Stimulated activated CD8-positive, alpha-beta memory T cell treated with anti-CD3 and anti-CD28 coated beads, Interleukin-15, amount 100 ng/mL, for 24 hours (primary cell): ENCODE measurements at regions not wholly inside any gene's neighbourhood (a gene's known extent, or its start where the extent isn't known, plus 50 kb on each side); places are given as distances from the start of the nearest gene placed in this dataset.
"Not testable (repeated sequence)": the region's sequence is repeated elsewhere in the genome, so short reads cannot be mapped to it uniquely, and the experiment has no call there.

Source experiments
- DNase-seq: peaks from one replicate; pipeline ENCODE4 v3.0.0-alpha.2; 2020; ENCODE audit warnings: low read depth

DNA sequence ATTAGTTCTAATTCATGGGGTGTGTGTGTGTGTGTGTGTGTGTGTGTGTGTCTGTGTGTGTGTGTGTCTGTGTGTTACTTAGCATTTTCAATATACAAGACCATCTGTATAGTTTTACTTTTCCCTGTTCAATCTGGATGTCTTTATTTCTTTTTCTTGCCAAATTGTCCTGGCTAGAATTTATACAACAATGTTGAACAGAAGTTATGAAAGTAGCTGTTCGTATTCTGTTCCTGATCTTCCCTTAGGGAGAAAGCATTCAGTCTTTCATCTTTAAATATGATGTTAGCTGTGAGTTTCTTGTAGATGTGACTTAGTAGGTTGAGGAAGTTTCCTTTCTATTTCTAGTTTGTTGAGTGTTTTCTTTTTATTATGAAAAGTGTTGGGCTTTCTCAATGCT is 101.0 kb upstream of the ADRA1D start:
- no peak for DNase-seq

- no peak for DNase-seq
These were observed 95.6 kb upstream of the ADRA1D start for GRCh38 chr20:4344670-4345069.

DNA sequence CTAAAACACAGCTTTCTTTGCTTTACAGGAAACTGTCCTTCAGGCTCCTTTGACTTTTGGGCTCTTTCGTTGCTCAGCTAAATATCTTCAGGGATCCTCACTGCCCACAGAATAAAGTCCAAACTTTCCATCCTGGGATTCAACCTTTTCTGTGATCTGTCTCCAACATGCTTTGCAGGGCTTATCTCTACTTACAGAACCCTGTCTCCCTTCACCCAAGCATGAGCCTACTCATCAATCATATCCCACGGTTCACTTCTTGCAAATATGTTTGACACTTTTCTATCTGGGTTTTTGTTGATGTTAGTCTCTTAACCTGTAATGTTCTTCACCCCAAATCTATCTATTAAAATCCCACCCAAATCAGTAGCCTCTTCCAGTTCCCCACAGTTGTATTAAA is 93.5 kb upstream of the ADRA1D start:
- DNase-seq, result no peak

GRCh38 chr20:4341804-4342485 is 92.9 kb upstream of the ADRA1D start:
- DNase-seq, result no peak

- DNase-seq, result no peak
These were observed 86.6 kb upstream of the ADRA1D start for GRCh38 chr20:4335722-4336121.

- DNase-seq, result no peak
These were observed 83.2 kb upstream of the ADRA1D start for GRCh38 chr20:4332121-4332860.

DNA sequence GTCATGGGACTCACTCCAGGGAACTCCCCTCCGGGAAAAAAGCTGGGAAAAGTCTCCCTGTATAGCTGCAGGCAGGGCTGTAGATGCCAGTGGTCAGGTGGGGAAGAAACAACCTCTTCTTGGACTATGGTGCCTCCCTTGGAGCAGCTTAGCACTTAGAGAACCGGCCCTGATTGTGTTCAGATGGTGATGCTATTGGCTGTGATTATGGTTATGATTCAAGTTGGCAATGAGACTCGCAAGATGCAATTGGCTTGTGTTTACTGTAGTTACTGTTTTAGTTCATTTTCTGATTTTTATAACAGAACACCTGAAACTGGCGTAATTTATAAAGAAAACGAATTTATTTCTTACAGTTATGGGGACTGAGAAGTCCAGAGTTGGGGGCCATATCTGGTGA is 80.9 kb upstream of the ADRA1D start:
- no peak for DNase-seq

GRCh38 chr20:4329232-4329631 is 80.1 kb upstream of the ADRA1D start:
- DNase-seq, result no peak

DNA sequence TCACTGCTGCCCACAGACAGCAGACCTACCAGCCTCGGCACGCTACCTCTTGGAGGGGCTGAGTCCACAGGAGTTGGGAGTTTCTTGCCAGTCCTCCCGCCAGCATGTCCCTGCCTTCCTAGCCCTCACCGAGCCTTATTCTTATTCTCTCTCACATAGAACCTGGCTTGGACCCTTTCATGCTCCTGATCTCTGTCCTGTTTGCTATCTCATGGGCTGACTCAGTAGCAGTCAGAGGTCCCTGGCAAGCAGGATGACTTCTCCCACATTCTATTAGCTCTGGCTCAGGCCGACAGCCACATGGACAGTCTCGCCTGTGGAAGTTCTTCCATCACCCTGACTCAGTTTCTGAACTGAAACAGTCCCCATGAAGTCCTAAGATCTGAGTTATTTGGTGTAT is 79.5 kb upstream of the ADRA1D start:
- DNase-seq, result no peak

- no peak for DNase-seq
These were observed 78.9 kb upstream of the ADRA1D start for GRCh38 chr20:4327956-4328355.

- no peak for DNase-seq
These were observed 77.3 kb upstream of the ADRA1D start for GRCh38 chr20:4326195-4327065.

DNA sequence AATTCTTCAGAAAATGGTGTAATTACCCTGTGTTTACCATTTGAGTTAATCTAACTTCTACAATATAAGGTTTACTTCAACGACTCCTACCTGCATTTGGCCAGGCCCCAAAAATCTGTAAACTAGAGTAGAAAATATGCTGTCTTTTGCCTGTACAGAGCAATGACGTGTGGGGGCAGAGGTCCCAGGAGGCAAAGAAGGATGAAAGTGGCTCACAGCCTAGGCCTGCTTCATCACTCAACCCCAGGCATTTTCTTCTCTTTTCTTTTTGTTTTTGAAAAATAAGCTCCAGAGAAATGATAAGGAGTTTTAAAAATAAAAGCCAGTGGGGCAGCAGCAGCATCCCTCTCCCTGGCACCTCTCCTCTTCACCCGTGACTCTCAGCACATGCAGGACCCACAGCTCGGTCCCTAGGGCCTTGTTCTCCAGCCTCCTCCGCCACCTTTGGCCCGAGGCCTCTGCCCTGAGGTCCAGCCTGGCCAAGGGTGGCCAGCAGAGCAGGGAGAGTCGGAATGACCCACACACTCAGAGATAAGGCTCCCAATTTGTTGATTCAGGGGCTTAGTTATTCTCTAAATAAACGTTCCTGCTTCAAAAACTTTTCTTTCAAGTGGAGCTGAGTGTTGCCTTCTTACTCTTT is 76.6 kb upstream of the ADRA1D start:
- no peak for DNase-seq

DNA sequence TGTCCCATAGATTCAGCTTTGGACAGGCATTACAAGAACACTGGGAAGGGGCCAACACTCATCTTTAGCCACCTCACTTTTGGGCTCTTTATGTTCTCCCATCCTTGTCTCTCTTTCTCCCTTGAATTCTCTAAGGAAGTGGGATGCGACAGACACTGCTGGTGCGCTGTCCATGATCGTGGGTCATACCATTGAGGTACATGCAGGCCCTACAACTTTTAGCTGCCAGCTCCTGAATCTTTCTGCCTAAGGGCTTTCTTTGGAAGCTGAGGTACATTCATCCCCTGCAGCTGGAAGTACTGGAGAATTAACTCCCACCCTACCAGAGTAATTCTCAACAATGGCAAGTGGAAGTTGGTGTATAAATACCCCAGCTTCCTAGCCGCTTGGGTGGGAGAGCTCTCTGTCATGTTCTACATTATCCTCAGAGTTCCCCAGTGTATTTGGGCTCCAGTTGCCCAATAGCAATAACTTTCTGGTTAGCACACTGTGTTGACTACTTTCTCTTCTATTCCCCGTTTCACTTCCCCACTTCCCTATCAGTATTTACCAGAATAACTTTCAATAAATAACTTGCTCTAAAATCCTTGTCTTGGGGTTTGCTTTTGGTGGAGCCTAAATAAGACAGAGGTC is 75.6 kb upstream of the ADRA1D start:
- DNase-seq, result no peak

DNA sequence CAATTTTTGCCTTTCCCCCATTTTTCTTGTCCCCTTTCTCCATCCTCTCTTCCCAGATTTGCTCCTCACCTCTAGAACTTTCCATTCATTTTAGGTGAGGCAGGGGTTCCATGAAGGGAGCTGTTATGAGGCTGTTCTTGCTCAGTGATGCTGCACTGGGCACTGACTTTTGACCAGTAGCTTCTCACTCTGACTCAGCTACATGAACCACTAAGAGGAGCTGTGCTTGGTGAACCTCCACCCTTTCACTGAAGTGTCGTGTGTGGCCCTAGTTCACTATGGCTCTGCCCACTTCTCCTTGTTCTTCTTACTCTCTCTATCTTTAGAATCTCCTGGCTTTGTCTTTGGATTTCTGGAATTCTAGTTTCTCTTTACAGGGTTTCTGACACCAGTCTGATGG is 73.4 kb upstream of the ADRA1D start:
- no peak for DNase-seq

DNA sequence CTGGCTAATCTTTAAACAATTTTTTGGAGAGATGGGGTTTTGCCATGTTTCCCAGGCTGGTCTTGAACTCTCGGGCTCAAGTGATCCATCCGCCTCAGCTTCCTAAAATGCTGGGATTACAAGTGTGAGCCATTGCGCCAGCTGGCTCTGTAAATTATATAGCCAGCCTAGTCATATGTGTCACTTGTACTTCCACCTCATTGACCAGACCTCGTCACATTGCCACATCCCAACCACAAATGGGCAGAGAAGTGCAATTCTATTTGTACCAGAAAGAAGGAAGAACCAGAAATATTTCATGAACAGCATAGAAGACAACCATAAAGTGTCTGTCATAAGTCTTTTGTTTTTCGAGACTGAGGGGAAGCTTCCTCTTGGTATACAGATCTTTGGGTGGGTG is 71.2 kb upstream of the ADRA1D start:
- DNase-seq, result no peak

- DNase-seq, result no peak
These were observed 69.8 kb upstream of the ADRA1D start for GRCh38 chr20:4318891-4319290.

GRCh38 chr20:4310616-4311015 is 61.5 kb upstream of the ADRA1D start:
- DNase-seq, result not testable (repeated sequence)

GRCh38 chr20:4306206-4306605 is 57.1 kb upstream of the ADRA1D start:
- DNase-seq, result no peak

DNA sequence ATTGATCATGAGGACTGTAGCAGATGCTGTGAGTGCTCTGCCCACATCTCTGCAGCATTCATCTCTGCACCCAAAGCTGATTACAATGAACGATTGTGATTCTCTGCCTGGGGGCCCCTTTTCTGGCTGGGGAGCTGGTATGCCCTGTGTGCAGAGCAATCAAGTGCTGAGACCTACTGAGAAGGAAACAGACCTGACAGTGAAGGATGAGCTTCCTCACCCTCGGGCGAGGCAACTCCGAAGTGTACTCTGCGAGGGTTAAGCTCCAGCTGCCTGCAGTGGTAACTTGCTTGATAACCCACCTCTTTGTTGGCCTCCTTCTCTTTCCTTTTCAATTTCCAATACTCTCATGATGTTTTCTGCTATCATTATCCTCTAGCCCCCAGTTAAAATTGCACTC is 56.0 kb upstream of the ADRA1D start:
- DNase-seq, result no peak

- no peak for DNase-seq
These were observed 55.5 kb upstream of the ADRA1D start for GRCh38 chr20:4304601-4305000.

DNA sequence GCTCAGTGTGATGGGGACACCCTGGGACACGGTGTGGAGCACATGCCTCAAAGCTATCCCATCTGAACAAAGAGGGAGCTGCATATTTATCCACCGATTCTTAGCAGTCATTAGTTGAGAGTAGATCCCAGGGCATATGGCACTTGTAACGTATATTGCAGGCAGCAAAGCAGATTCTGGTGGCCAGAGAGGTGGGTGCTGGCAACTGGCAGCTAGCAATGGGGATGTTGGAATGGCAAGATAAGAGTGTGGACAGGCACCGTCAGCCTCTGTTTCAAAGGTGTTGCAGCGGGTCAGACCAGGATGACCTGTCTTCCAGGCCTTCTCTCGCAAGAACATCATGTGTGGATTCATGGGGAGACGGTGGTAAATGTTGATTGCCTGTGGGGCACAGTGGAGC is 54.0 kb upstream of the ADRA1D start:
- DNase-seq, result no peak

- DNase-seq, result no peak
These were observed 51.8 kb upstream of the ADRA1D start for GRCh38 chr20:4300921-4301320.
